Ishikawa (cell line): ENCODE measurements at regions not wholly inside any gene's neighbourhood (a gene's known extent, or its start where the extent isn't known, plus 50 kb on each side); places are given as distances from the start of the nearest gene placed in this dataset.

Experiments used
- CEBPB ChIP-seq: IDR thresholded peaks from 2 replicates; pipeline ENCODE4 v1.6.1; 2012
- CREB1 ChIP-seq: IDR thresholded peaks from 2 replicates; pipeline ENCODE4 v1.6.1; 2012; ENCODE audit warnings: low read depth
- EGR1 ChIP-seq: IDR thresholded peaks from 2 replicates; pipeline ENCODE4 v1.6.1; 2012
- EP300 ChIP-seq: IDR thresholded peaks from 2 replicates; pipeline ENCODE4 v1.6.1; 2012; ENCODE audit warnings: borderline replicate concordance
- FOXM1 ChIP-seq: IDR thresholded peaks from 2 replicates; pipeline ENCODE4 v1.6.1; 2012; ENCODE audit warnings: low read depth, borderline replicate concordance
- MAX ChIP-seq: IDR thresholded peaks from 2 replicates; pipeline ENCODE4 v1.6.1; 2012
- NFIC ChIP-seq: IDR thresholded peaks from 2 replicates; pipeline ENCODE4 v1.6.1; 2012
- RAD21 ChIP-seq: IDR thresholded peaks from 2 replicates; pipeline ENCODE4 v1.6.1; 2012; ENCODE audit warnings: low read depth
- TAF1 ChIP-seq: IDR thresholded peaks from 2 replicates; pipeline ENCODE4 v1.6.1; 2012; ENCODE audit warnings: low read depth, mild to moderate bottlenecking
- TCF12 ChIP-seq: IDR thresholded peaks from 2 replicates; pipeline ENCODE4 v1.6.1; 2012; ENCODE audit warnings: low read depth
- TEAD4 ChIP-seq: IDR thresholded peaks from 2 replicates; pipeline ENCODE4 v1.6.1; 2012
- USF1 ChIP-seq: IDR thresholded peaks from 2 replicates; pipeline ENCODE4 v1.6.1; 2012
- YY1 ChIP-seq: IDR thresholded peaks from 2 replicates; pipeline ENCODE4 v1.6.1; 2012; ENCODE audit warnings: low read depth
- ZBTB7A ChIP-seq: IDR thresholded peaks from 2 replicates; pipeline ENCODE4 v1.6.1; 2012; ENCODE audit warnings: low read depth
- TF ChIP-seq, protein P1 (sequence below): IDR thresholded peaks from 2 replicates; pipeline ENCODE4 v1.6.1; 2012; ENCODE audit warnings: low read depth, mild to moderate bottlenecking

- TF ChIP-seq, protein P1, sequence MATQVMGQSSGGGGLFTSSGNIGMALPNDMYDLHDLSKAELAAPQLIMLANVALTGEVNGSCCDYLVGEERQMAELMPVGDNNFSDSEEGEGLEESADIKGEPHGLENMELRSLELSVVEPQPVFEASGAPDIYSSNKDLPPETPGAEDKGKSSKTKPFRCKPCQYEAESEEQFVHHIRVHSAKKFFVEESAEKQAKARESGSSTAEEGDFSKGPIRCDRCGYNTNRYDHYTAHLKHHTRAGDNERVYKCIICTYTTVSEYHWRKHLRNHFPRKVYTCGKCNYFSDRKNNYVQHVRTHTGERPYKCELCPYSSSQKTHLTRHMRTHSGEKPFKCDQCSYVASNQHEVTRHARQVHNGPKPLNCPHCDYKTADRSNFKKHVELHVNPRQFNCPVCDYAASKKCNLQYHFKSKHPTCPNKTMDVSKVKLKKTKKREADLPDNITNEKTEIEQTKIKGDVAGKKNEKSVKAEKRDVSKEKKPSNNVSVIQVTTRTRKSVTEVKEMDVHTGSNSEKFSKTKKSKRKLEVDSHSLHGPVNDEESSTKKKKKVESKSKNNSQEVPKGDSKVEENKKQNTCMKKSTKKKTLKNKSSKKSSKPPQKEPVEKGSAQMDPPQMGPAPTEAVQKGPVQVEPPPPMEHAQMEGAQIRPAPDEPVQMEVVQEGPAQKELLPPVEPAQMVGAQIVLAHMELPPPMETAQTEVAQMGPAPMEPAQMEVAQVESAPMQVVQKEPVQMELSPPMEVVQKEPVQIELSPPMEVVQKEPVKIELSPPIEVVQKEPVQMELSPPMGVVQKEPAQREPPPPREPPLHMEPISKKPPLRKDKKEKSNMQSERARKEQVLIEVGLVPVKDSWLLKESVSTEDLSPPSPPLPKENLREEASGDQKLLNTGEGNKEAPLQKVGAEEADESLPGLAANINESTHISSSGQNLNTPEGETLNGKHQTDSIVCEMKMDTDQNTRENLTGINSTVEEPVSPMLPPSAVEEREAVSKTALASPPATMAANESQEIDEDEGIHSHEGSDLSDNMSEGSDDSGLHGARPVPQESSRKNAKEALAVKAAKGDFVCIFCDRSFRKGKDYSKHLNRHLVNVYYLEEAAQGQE, result no peak
- TF ChIP-seq ZBTB7A (no peak), USF1 (no peak), FOXM1 (no peak), TEAD4 (no peak), TCF12 (no peak), RAD21 (no peak), TAF1 (no peak), EGR1 (no peak), CREB1 (no peak), EP300 (no peak), NFIC (no peak), MAX (no peak), CEBPB (no peak), YY1 (no peak)
These were observed 164.5 kb downstream of the PIK3R1 start for GRCh38 chr5:68380078-68380477.

- no peak for TF ChIP-seq TCF12
- TF ChIP-seq MAX, result no peak
- no peak for TF ChIP-seq TAF1
- no peak for TF ChIP-seq CREB1
- no peak for TF ChIP-seq TEAD4
- no peak for TF ChIP-seq FOXM1
- TF ChIP-seq USF1, result no peak
- no peak for TF ChIP-seq ZBTB7A
- TF ChIP-seq EP300, result no peak
- no peak for TF ChIP-seq NFIC
- TF ChIP-seq YY1, result no peak
- TF ChIP-seq, protein P1, result no peak
- no peak for TF ChIP-seq EGR1
- no peak for TF ChIP-seq CEBPB
- TF ChIP-seq RAD21, result no peak
These were observed 165.5 kb downstream of the PIK3R1 start for GRCh38 chr5:68381060-68381459.

DNA sequence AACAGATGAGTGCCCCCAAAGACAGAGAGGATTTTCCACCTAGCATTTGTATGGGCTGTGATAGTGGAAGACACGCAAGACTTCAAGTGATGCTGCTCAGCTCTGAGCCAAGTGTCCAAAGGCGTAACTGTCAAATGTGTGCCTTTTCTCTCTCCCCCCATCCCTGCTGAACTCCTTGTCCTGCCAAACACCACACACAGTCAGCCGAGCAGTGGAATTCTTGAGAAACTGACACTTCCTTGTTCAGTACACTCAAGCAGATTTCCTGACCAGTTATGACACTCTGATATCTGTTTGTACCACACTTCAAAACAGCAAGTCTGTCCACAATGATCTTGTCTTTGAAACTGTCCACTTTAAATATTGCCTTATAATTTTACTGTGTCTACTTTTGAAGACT, 166.4 kb downstream of the PIK3R1 start:
- TF ChIP-seq USF1 (no peak), FOXM1 (no peak), ZBTB7A (no peak), EP300 (no peak)

DNA sequence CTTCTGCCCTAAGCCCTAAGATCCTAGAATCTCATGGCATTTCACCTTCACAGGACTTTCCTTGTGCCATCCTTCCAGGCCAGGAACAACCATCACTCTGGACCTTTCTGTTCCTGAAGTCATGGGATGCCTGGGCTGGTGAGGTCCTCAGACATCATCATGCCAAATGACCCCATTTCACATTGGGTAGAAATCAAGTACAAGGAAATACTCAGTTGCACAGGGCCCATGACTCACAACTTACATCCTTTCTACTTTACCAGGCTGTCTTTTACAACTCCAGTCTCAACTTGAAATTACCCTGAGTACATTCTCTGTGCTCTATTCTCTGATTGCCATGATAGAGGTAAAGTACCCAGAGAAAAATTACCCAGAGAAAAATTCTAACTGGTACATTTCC, 167.1 kb downstream of the PIK3R1 start:
- no peak for TF ChIP-seq CEBPB
- no peak for TF ChIP-seq TAF1
- no peak for TF ChIP-seq YY1
- TF ChIP-seq ZBTB7A, result no peak
- no peak for TF ChIP-seq RAD21

GRCh38 chr5:68383888-68384310, 168.3 kb downstream of the PIK3R1 start:
- no peak for TF ChIP-seq YY1

- no peak for TF ChIP-seq TEAD4
- TF ChIP-seq, protein P1, result no peak
- TF ChIP-seq USF1, result no peak
- TF ChIP-seq TCF12, result no peak
- no peak for TF ChIP-seq CREB1
- TF ChIP-seq YY1, result no peak
- no peak for TF ChIP-seq EP300
- TF ChIP-seq TAF1, result no peak
- TF ChIP-seq EGR1, result no peak
- TF ChIP-seq FOXM1, result no peak
- TF ChIP-seq MAX, result no peak
These were observed 169.5 kb downstream of the PIK3R1 start for GRCh38 chr5:68384936-68385594.
